Mucosa of gallbladder (tissue), 1 donor: ENCODE measurements at regions not wholly inside any gene's neighbourhood (a gene's known extent, or its start where the extent isn't known, plus 50 kb on each side); places are given as distances from the start of the nearest gene placed in this dataset.
A peak's percentile ranks its signal among the peaks of the same experiment; 100 is the strongest.

Source experiments
- DNase-seq: peaks from one replicate; pipeline ENCODE4 v3.0.0-alpha.2; 2020; ENCODE audit warnings: low spot score
- donor health status: DM: no; HTN: no; CAD: no.

GRCh38 chr13:40215747-40216146 is 450.7 kb downstream of the FOXO1 start:
- DNase-seq, result no peak

- DNase-seq, result no peak
Observed at GRCh38 chr13:40217675-40218074, 448.8 kb downstream of the FOXO1 start.

- DNase-seq, result no peak
Observed at GRCh38 chr13:40220299-40220935, 446.0 kb downstream of the FOXO1 start.

GRCh38 chr13:40221131-40221459 is 445.3 kb downstream of the FOXO1 start:
- DNase-seq, result no peak

GRCh38 chr13:40221460-40222201 is 444.8 kb downstream of the FOXO1 start:
- DNase-seq, result peak; percentile 18

GRCh38 chr13:40223585-40223984 is 442.9 kb downstream of the FOXO1 start:
- DNase-seq, result no peak

- DNase-seq, result no peak
Observed at GRCh38 chr13:40228496-40228895, 437.9 kb downstream of the FOXO1 start.

- no peak for DNase-seq
Observed at GRCh38 chr13:40228990-40229389, 437.5 kb downstream of the FOXO1 start.

GRCh38 chr13:40230833-40231266 is 435.6 kb downstream of the FOXO1 start:
- DNase-seq, result no peak

GRCh38 chr13:40231311-40231710 is 435.1 kb downstream of the FOXO1 start:
- DNase-seq, result no peak

GRCh38 chr13:40231751-40232150 is 434.7 kb downstream of the FOXO1 start:
- DNase-seq, result no peak

- DNase-seq, result no peak
Observed at GRCh38 chr13:40232311-40233040, 434.0 kb downstream of the FOXO1 start.

- DNase-seq, result no peak
Observed at GRCh38 chr13:40233731-40234195, 432.7 kb downstream of the FOXO1 start.

GRCh38 chr13:40235160-40235796 is 431.2 kb downstream of the FOXO1 start:
- no peak for DNase-seq

GRCh38 chr13:40236566-40237168 is 429.8 kb downstream of the FOXO1 start:
- DNase-seq, result peak; percentile 42

GRCh38 chr13:40238761-40239160 is 427.7 kb downstream of the FOXO1 start:
- no peak for DNase-seq

GRCh38 chr13:40240293-40240692 is 426.1 kb downstream of the FOXO1 start:
- DNase-seq, result no peak

- DNase-seq, result no peak
Observed at GRCh38 chr13:40241125-40241798, 425.2 kb downstream of the FOXO1 start.

GRCh38 chr13:40243047-40243446 is 423.4 kb downstream of the FOXO1 start:
- no peak for DNase-seq

- DNase-seq, result no peak
Observed at GRCh38 chr13:40243982-40244381, 422.5 kb downstream of the FOXO1 start.

GRCh38 chr13:40245567-40245966 is 420.9 kb downstream of the FOXO1 start:
- no peak for DNase-seq
